Glutamatergic neuron (in vitro differentiated cells): ENCODE measurements at regions not wholly inside any gene's neighbourhood (a gene's known extent, or its start where the extent isn't known, plus 50 kb on each side); places are given as distances from the start of the nearest gene placed in this dataset.

Experiments
- DNase-seq: peaks from one replicate; pipeline ENCODE4 v3.0.0; 2022
- H3K27ac Mint-ChIP-seq: one replicate; pipeline ENCODE4 v1.8.0; 2020; ENCODE audit warnings: mild to moderate bottlenecking, mixed read lengths, inconsistent platforms; ENCODE audit not compliant: unreplicated experiment
- H3K27me3 Mint-ChIP-seq: one replicate; pipeline ENCODE4 v1.8.0; 2020; ENCODE audit warnings: mild to moderate bottlenecking, moderate library complexity, mixed read lengths, inconsistent platforms; ENCODE audit not compliant: unreplicated experiment
- H3K36me3 Mint-ChIP-seq: one replicate; pipeline ENCODE4 v1.8.0; 2020; ENCODE audit warnings: mild to moderate bottlenecking, mixed read lengths, inconsistent platforms; ENCODE audit not compliant: unreplicated experiment
- H3K4me1 Mint-ChIP-seq: one replicate; pipeline ENCODE4 v1.8.0; 2020; ENCODE audit warnings: mild to moderate bottlenecking, low read depth, mixed read lengths, inconsistent platforms; ENCODE audit not compliant: unreplicated experiment
- H3K4me3 Mint-ChIP-seq: one replicate; pipeline ENCODE4 v1.8.0; 2020; ENCODE audit warnings: mild to moderate bottlenecking, mixed read lengths, inconsistent platforms; ENCODE audit not compliant: unreplicated experiment
- H3K9me3 Mint-ChIP-seq: one replicate; pipeline ENCODE4 v1.8.0; 2020; ENCODE audit warnings: mild to moderate bottlenecking, moderate library complexity, mixed read lengths, inconsistent platforms; ENCODE audit not compliant: unreplicated experiment
- CTCF ChIP-seq: fragments of 200-600 bp; sonication (generic); IDR thresholded peaks from one replicate; pipeline ENCODE4 v1.5.0; 2021; ENCODE audit not compliant: partially characterized antibody, unreplicated experiment

- Mint-ChIP-seq H3K4me3 (no peak overlapping the region), H3K9me3 (peaks cover 2% of the 10 kb centered on the region), H3K27ac (no peak overlapping the region)
These were observed 102.4 kb upstream of the VCX2 start for GRCh38 chrX:8273451-8273895.

GRCh38 chrX:8274170-8274569 is 103.1 kb upstream of the VCX2 start:
- DNase-seq = no peak
- TF ChIP-seq CTCF = no peak
- Mint-ChIP-seq H3K4me3 (no peak overlapping the region), H3K9me3 (peaks cover 2% of the 10 kb centered on the region), H3K27ac (no peak overlapping the region), H3K27me3 (no peaks in the 10 kb centered on the region), H3K4me1 (peaks cover 6% of the 10 kb centered on the region), H3K36me3 (no peaks in the 10 kb centered on the region)

More at GRCh38 chrX:8273451-8273895, 102.4 kb upstream of the VCX2 start:
- Mint-ChIP-seq H3K27me3 (no peaks in the 10 kb centered on the region), H3K4me1 (peaks cover 6% of the 10 kb centered on the region), H3K36me3 (no peaks in the 10 kb centered on the region)
- no peak for TF ChIP-seq CTCF
- DNase-seq = no peak

GRCh38 chrX:8278557-8278956 is 107.5 kb upstream of the VCX2 start:
- H3K27ac Mint-ChIP-seq = no peak overlapping the region
- H3K9me3 Mint-ChIP-seq = peaks cover 2% of the 10 kb centered on the region
- peaks cover 4% of the 10 kb centered on the region for H3K4me1 Mint-ChIP-seq
- H3K36me3 Mint-ChIP-seq = no peaks in the 10 kb centered on the region
- no peak overlapping the region for H3K4me3 Mint-ChIP-seq
- TF ChIP-seq CTCF = no peak
- no peaks in the 10 kb centered on the region for H3K27me3 Mint-ChIP-seq
- DNase-seq = no peak

- Mint-ChIP-seq H3K9me3 (peaks cover 2% of the 10 kb centered on the region), H3K4me1 (peaks cover 4% of the 10 kb centered on the region), H3K27me3 (no peaks in the 10 kb centered on the region), H3K36me3 (no peaks in the 10 kb centered on the region), H3K27ac (no peak overlapping the region), H3K4me3 (no peak overlapping the region)
- TF ChIP-seq CTCF = no peak
- no peak for DNase-seq
These were observed 108.3 kb upstream of the VCX2 start for GRCh38 chrX:8279323-8279722.

- Mint-ChIP-seq H3K4me1 (no peaks in the 10 kb centered on the region), H3K4me3 (no peak overlapping the region), H3K27ac (no peak overlapping the region), H3K27me3 (no peaks in the 10 kb centered on the region), H3K36me3 (no peaks in the 10 kb centered on the region), H3K9me3 (no peaks in the 10 kb centered on the region)
- no peak for TF ChIP-seq CTCF
- DNase-seq = no peak
These were observed 113.1 kb upstream of the VCX2 start for GRCh38 chrX:8284131-8284530.
